ENCODE measurements at regions not wholly inside any gene's neighbourhood (a gene's known extent, or its start where the extent isn't known, plus 50 kb on each side); places are given as distances from the start of the nearest gene placed in this dataset.

DNA sequence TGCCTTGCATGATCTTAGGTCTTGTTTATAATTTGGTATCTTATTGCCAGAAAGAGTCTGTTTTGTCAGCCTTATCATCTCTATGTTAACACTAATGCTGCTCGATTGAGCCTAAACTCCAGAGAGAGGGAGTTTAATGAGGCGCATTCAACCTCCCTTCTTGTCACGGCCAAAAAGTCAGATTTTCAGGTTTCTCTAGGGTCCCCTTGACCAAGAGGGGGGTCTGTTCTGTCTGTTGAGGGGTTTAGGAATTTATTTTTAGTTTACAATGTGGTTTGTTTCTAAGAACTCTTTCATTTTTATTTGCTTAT, 285.7 kb upstream of the VWC2 start:
- Histone ChIP-seq H3F3A (ENCODE audit: insufficient read depth, low read depth) (no peaks in the 10 kb centered on the region), H3K36me3 (ENCODE audit: low read depth) (no peaks in the 10 kb centered on the region), H3K4me3 (no peak overlapping the region), H2AFZ (0 out of 2 replicates have a peak overlapping the region, but pooled peaks have one; percentile 18), H3K9me2 (ENCODE audit: insufficient read depth) (no peaks in the 10 kb centered on the region), H3K27ac (no peak overlapping the region), H3K79me2 (ENCODE audit: low read depth) (no peaks in the 10 kb centered on the region), H4K20me1 (ENCODE audit: insufficient read depth) (no peaks in the 10 kb centered on the region), H3K9me3 (ENCODE audit: insufficient read depth, low read depth) (no peaks in the 10 kb centered on the region), H3K4me2 (no peak overlapping the region), H3K27me3 (ENCODE audit: insufficient read depth, low read depth) (no peaks in the 10 kb centered on the region), H3K4me1 (replicated peaks; ENCODE audit: insufficient read depth) (no peaks in the 10 kb centered on the region)
- POLR2A ChIA-PET (ENCODE audit: unreplicated experiment): no interaction called here
- intact Hi-C loops (cut with micrococcal nuclease; ENCODE audit: unreplicated experiment): no loop called here
- CTCF ChIA-PET: no interaction called here
- no TSS peak for BruUV-seq (replicated peaks)
- TF ChIP-seq EZH2 (IDR thresholded peaks at IDR 0.05; ENCODE audit: low read depth): no peak
- TF ChIP-seq CTCF (conservative IDR thresholded peaks at IDR 0.05): no peak
- no peak for DNase-seq

DNA sequence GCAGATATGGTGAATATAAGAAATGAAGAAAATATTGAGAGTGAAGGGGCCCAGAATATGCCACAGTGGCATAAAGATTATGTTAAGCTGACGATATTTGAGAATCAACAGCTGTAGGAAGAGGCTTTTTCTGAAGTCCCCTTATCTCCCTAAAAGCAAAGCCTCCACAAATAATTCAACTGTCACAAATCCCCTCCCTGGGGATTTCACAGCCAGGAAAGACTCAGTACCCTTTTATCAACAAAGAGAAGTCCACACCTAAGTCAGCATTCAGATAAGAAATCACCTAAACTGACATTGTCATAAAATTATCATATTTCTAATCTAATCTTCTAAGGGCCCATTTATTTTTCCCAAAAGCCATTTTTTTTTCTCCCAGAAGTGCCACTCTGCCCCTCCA, 284.9 kb upstream of the VWC2 start:
- CTCF ChIA-PET: no interaction called here
- no peak for TF ChIP-seq EZH2 (IDR thresholded peaks at IDR 0.05; ENCODE audit: low read depth)
- no peak for TF ChIP-seq CTCF (conservative IDR thresholded peaks at IDR 0.05)
- no peak overlapping the region for H3K4me2 ChIP-seq
- intact Hi-C loops (cut with micrococcal nuclease; ENCODE audit: unreplicated experiment): no loop called here
- H3K4me3 ChIP-seq: no peak overlapping the region
- POLR2A ChIA-PET (ENCODE audit: unreplicated experiment): no interaction called here
- H3K9me2 ChIP-seq (ENCODE audit: insufficient read depth): no peaks in the 10 kb centered on the region
- no peak overlapping the region for H3K27ac ChIP-seq
- no peak overlapping the region for H2AFZ ChIP-seq
- H3F3A ChIP-seq (ENCODE audit: insufficient read depth, low read depth): no peaks in the 10 kb centered on the region
- no peaks in the 10 kb centered on the region for H3K9me3 ChIP-seq (ENCODE audit: insufficient read depth, low read depth)
- H3K36me3 ChIP-seq (ENCODE audit: low read depth): no peaks in the 10 kb centered on the region
- BruUV-seq (replicated peaks): no TSS peak
- H3K27me3 ChIP-seq (ENCODE audit: insufficient read depth, low read depth): no peaks in the 10 kb centered on the region
- H3K4me1 ChIP-seq (replicated peaks; ENCODE audit: insufficient read depth): no peaks in the 10 kb centered on the region
- DNase-seq: no peak
- H4K20me1 ChIP-seq (ENCODE audit: insufficient read depth): no peaks in the 10 kb centered on the region
- H3K79me2 ChIP-seq (ENCODE audit: low read depth): no peaks in the 10 kb centered on the region

DNA sequence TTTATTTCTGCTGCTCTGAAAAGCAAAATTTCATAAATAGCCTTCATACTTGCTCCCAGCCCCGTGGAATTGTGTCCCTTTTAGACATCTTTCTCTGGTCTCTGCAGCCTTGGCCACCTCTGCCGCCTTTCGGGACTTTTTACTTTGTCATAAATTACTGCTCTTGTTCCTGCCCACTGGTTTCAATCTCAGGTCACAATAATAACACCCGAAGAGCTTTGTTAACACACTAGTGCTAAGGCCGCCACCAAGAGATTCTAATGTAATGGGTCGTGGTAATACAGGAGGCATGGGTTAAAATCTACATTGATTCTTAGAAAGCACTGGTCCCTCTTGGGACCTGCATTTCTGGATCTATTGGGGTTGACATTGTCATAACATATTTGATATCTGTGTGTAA, 276.0 kb upstream of the VWC2 start:
- H3K36me3 ChIP-seq (ENCODE audit: low read depth): no peaks in the 10 kb centered on the region
- no peaks in the 10 kb centered on the region for H4K20me1 ChIP-seq (ENCODE audit: insufficient read depth)
- H3K27me3 ChIP-seq (ENCODE audit: insufficient read depth, low read depth): peaks cover 26% of the 10 kb centered on the region; the same call in 1 of the 2 replicates
- no peak overlapping the region for H2AFZ ChIP-seq
- DNase-seq: no peak
- no peak overlapping the region for H3K27ac ChIP-seq
- H3K4me3 ChIP-seq: no peak overlapping the region
- BruUV-seq (replicated peaks): no TSS peak
- ChIA-PET CTCF (no interaction called here), POLR2A (ENCODE audit: unreplicated experiment) (no interaction called here)
- intact Hi-C loops (cut with micrococcal nuclease; ENCODE audit: unreplicated experiment): no loop called here
- no peaks in the 10 kb centered on the region for H3F3A ChIP-seq (ENCODE audit: insufficient read depth, low read depth)
- H3K4me2 ChIP-seq: no peak overlapping the region
- H3K79me2 ChIP-seq (ENCODE audit: low read depth): no peaks in the 10 kb centered on the region
- no peak for TF ChIP-seq CTCF (conservative IDR thresholded peaks at IDR 0.05)
- no peak for TF ChIP-seq EZH2 (IDR thresholded peaks at IDR 0.05; ENCODE audit: low read depth)
- no peaks in the 10 kb centered on the region for H3K4me1 ChIP-seq (replicated peaks; ENCODE audit: insufficient read depth)
- no peaks in the 10 kb centered on the region for H3K9me2 ChIP-seq (ENCODE audit: insufficient read depth)
- H3K9me3 ChIP-seq (ENCODE audit: insufficient read depth, low read depth): no peaks in the 10 kb centered on the region

Data from PC-9 (cell line).